Kidney glomerular epithelial cell (primary cell): ENCODE measurements at regions not wholly inside any gene's neighbourhood (a gene's known extent, or its start where the extent isn't known, plus 50 kb on each side); places are given as distances from the start of the nearest gene placed in this dataset.

ENCODE experiments used
- DNase-seq: peaks from one replicate; lab custom pipeline; 2025; lab: John Stamatoyannopoulos, UW

DNA sequence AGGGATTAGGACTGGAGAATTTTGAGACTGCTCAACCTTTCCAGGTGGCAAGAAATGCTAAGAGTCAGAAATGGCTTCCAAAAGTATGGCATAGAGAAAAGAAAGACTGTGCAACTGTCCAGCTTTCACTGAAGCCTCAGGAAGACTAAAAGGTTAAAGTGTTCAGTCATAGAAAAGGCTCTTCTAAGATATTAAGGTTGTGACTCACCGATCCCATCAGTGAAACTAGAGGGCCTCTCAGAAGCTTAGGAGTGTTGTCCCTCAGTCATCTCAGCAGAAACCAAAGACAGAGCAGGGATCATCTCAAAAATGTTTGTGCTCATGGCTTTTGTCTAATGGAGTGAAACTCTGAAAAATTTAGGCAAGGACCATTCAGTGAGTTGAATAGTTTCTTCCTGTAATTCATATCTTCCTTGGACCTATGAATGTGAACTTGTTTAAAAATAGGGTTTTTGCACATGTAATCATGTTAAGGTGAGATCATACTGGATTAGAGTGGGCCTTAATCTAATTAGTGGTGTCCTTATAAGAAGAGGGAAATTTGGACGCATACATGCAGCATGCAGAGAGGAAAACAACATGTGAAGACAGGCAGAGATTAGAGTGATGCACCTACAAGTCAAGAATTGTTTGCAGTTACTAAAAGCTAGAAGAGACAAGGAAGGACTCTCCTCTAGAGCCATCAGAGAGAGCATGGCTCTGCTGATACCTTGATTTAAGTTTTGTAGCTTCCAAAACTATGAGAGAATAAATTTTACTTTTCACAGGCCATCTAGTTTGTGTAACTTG, 71.3 kb downstream of the RPE65 start:
- no peak for DNase-seq

DNA sequence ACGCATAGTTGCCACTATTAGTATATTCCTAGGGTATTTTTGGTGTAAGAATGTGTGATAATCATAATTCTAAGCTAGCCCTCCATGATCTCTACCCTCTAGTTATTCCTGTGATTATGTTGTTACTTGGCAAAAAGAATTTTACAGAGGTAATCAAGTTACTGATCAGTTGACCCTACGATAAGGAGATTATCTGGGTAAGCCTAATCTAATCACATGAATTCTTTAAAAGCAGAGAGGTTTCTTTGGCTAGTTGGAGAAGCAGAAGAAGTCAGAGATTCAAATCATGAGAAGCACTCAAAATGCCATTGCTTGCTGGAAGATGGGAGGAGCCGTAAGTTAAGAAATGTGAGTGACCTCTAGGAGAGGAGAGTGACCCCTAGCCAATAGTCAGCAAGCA, 72.7 kb downstream of the RPE65 start:
- DNase-seq = no peak

DNA sequence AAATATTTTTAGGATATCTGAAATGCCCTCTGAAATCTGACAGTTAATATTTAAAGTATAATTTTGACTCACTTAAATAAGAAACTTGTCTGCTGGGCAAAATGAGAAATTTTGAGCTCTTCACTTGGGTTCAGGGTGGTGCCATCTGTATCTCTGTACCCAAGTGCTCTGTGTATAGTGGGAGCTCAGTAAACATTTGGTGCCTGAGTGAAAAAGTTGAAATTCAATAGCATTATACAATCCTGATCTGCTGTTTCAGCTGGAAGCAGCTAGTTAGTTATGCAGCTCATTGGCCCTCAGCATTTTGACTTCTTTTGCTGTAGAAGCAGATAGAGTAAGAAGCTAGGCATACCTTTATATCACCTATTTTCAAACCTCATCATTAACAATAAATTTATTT, 73.3 kb downstream of the RPE65 start:
- DNase-seq = no peak

DNA sequence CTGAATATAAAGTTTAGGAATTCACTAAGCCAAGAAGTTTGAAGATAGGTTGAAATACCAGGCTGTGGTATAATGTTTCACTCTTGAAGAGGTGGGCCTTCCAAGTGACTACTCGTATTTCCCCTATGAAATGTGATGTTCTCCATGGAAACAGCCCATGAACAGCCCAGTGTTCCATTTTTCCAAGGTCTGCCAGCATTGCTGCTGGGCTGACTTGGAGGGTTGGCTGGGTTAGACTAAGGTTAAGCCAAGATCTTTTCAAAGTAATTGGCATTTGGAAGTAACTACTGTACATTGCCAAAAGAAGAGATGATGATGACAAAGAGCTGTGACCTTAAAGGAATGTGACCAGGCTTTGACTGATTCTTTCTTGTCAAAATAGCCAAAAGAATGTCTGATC, 73.8 kb downstream of the RPE65 start:
- no peak for DNase-seq

DNA sequence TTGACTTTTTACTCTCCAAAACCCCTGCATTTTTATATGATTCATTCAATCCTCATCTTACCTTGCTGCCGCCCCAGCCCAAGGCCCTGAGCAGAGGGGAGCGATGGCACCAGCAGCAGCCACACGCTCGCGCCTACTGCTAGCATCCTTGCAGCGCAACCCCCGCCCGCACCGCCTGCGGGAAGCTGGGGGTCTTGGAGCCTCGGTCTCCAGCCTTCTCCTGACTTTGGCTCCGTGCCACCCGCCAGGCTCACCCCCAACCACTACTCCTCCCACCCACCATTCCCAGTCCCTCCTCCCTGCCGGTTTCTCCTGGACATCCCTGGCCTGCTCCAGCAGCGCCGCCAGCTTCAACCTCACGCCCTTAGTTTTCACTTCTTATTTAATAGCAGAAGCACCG, 76.6 kb downstream of the RPE65 start:
- DNase-seq = no peak

DNA sequence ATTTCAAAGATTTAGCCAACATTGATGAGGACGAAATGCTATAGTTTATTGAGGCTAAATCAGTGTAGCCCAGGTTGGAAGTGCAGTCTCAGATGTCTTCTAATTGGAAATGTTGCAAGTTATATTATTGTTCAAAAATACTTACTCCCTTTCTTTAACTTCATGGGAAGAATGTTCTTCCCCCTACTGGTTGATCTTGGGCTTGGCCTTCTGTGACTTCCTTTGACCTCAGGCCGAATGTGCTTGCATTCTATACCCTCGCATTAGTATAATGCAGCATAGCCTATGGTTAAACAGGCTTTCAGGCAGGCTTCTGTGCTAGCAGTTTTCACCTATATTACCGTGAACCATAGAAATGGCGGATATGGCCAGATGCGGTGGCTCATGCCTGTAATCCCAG, 77.3 kb downstream of the RPE65 start:
- DNase-seq = no peak

DNA sequence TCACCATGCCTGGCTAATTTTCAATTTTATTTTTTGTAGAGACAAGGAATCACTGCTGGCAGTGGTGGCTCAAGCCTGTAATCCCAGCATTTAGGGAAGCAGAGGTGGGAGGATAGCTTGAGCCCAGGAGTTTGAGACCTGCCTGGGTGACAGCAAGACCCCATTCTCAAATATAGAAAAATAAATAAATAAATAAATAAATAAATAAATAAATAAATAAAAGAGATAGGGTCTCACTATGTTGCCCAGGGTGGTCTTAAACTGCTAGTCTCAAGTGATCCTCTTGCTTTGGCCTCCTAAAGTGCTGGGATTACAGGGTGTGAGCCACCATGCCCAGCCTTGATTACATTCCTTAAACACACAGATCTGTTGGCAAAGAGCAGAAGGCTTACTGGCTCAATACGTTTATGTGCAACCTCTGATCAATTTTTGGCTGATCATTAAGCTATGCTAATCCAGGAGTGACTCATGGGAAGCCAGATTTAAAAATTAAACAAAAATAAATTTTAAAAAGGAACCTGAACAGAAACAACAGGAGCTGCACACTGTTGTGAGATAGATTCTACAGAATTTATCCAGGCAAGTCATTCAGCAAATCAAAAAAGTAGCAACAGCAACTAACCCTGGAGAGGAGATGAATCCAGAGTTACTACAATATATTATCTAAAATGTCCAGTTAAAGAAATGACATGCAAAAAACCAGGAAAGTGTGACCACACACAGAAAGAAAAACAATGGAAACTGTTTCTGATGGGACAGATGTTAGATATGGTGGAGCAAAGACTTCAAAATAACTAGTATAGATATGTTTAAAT, 79.4 kb downstream of the RPE65 start:
- no peak for DNase-seq

DNA sequence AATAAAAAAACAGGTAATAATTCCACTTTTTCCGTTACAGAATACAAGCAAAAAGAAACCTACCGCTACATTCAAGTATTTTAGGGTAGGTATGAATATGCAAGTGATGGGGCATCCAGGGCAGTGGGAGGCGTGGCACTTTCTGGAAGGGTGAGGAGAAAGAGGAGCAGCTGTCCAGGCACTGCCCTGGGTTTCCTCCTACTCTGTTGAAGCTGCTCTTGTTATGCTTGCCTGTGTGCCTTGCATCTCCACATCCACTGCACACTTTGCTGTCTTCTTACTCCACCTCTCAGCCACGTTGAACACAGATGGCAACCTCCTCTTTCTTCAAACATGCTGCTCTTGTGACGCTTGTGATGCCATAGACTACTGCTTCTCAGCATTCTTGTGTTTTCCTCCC, 83.2 kb downstream of the RPE65 start:
- DNase-seq = no peak

DNA sequence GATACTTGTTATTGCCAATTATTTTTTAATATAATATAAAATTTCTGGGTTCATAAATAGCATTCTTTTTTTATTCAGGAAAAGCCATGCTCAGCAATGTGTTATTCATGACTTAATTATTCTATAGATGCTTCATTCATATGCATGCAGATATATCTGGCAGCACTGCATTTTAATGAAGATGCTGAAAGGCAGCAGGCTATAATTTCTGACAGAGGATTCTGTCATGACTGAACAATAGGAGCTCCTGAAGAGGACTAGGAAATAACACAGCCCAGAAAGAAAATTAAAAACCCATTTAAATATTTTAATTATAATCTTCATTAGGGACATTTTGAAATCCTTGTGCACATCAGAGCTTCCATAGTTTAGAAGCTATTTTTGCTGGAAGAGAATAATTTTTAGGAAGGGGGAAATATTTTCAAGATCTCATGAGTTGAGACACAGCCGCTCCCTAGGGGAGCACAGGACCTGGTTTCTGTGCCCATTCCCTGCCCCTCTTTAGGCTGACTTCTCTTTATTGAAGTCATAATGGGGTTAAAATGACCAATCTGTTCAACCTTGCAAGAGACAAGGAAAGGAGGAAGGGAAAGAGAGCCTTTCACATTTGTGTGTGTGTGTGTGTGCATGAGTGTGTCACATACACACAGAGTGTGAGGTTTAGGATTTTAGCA, 83.9 kb downstream of the RPE65 start:
- no peak for DNase-seq

DNA sequence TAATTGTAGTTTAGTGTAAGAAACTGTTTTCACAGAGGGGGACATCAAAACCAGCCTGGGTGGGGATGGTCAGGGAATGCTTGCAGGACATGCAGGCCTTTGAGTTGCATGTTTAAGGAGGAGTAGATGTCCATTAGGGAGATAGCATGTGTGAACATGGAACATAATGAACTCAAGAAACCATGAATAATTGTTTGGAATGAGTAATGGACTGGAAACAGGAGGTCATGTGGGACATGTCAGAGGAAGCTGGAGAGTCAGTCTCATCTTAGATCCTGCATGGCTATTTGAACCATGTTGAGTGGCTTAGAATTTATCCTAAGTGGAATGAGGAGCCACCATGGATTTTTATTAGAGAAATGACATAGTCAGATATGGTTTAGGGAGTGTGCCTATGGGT, 86.4 kb downstream of the RPE65 start:
- DNase-seq = no peak

DNA sequence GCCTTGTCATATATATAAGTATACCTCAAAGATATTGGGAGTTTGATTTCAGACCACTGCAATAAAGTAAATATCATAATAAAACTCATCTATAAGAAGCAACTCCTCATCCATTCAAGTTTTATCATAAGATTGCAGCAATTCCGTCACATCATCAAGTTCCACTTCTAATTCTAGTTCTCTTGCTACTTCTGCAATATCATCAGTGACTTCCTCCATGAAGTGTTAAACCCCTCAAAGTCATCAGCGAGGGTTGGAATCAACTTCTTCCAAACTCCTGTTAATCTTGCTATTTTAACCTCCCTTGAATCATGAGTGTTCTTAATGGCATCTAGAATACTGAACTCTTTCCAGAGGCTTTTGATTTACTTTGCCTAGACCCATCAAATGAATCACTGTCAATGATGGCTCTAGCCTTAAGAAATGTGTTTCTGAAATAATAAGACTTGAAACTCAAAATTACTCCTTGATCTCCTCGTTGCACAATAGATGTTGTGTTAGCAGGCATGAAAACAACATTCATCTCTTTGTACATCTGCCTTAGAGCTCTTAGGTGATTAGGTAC, 88.3 kb downstream of the RPE65 start:
- DNase-seq = no peak

DNA sequence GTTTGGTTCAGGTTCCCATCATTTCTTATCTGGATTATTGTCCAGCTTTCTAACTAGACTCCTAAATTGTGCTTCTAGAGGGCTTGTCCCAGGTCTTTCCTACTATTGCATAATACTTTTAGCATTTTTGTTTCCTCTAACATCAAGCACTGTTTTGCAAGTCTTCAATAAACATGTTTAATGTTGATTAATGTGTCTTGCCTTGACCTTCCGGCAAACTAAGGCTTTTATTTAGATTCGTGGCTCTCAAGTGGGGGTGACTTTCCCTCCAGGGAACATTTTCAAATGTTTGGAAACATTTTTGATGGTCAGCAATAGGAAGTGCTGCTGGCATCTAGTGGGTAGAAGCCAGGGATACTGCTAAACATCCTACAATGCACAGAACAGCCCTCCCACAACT, 90.7 kb downstream of the RPE65 start:
- no peak for DNase-seq

DNA sequence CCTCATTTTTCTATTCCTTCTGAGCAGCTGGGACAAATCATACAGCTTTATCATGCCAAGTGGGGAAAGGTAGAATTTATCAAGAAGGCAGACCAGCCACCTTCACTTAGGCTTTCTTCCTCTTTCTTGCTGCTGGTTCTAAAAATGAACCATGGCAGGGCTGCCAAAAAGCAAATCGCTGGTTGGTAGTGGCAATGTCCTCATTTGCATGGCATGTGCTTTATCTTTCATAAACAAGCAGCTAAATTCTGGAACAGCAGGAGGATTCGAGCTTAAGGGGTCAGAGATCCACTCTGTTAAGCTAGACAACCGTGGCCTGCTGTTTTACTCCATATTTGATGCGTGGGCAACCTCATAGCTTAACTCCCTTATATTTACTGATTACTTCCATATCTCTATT, 91.3 kb downstream of the RPE65 start:
- DNase-seq = no peak

DNA sequence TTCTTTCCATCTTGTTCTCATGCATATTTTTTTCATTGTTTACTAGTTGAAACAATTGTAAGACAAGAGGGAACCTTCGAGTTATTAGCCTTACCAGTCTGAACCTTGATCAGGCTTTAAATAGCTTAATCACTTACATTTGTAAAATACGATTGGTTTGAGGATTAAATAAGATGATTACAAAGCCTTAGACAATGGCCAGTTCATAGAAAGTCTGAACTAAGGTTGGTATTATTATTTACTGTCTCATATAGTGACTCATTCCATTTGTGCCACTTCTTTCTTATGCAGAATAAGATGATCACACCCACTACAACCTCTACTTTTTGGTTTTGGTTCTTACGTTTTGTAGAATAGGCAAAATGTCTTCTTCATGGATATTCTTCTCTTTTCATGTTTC, 94.1 kb downstream of the RPE65 start:
- no peak for DNase-seq

DNA sequence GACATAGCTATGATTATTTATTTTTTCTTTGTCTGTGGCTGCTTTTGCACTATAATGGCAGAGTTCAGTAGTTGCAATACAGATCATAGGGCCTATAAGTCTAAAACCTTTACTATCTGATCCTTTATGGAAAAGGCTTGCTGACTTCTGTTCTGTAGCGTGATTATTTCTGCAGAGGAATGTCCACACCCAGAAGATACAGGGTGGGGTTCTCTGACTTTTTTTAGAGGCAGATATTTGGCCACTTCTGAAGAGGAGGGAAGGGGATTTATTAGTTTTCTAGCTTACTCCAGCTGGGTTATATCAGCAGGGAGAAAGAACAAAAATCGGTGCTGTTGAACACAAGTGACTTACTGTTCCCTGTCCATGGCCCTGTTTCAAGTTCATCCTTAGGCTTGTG, 97.6 kb downstream of the RPE65 start:
- DNase-seq = no peak

DNA sequence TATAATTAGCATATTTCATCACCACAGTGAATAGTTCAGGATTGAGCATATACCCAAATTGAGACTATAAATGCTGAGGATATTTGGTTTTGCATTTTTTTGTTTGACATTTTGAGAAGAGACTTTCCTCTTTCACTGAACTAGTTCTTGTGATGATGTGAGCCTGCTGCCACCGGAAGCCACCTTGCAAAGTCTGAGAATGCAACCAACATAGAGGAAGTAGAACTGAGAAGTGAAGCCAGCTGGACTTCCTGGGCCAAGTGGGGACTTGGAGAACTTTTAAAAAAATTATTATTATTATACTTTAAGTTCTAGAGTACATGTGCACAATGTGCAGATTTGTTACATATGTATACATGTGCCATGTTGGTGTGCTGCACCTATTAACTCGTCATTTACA, 102.3 kb downstream of the RPE65 start:
- no peak for DNase-seq

DNA sequence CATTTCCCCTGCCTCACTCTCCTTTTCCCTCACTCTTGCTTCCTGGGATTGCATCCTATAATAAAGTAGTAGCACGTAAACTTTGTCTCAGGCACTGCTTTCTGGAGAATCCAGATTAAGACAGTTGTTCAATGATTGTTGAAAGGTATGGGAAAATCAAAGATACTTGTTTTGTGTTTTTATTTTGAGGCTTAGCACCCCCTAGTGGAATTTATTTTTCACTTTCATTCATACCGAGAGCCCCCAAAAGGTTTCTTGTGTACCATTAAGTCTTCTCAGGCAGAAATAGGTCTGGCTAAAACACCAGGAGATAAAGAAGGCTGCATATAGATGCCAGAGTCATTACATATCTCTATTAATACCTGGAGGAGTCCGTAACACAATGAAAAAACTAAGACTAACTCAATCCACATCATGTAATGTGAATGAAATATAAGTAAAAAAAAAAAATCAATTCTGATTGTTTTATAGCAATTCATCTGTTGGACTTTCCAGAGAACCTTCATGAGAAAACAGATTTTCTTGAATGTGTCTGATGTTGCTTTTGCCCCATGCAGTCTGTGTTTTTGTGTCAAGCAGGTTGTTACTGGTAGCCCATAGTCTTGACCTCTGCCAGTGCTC, 103.5 kb downstream of the RPE65 start:
- no peak for DNase-seq

DNA sequence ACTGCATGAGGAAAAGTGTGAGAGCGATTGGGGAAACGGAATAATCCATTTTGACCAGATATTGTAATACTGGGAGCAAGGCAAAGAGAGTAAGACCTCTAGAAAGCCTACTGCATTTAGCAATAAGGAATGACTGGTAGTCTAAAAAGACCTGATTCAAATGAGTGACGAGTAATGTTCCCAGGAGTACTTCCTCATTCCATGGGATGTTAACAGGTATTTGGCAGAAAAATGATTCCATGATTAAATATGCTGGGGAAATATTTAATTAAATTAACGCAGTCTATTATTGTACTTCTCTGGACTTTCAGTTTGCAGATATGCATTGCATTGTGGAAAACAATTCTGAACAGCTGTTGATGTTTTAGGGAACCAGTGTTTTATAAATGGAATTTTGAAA, 105.5 kb downstream of the RPE65 start:
- DNase-seq = no peak

DNA sequence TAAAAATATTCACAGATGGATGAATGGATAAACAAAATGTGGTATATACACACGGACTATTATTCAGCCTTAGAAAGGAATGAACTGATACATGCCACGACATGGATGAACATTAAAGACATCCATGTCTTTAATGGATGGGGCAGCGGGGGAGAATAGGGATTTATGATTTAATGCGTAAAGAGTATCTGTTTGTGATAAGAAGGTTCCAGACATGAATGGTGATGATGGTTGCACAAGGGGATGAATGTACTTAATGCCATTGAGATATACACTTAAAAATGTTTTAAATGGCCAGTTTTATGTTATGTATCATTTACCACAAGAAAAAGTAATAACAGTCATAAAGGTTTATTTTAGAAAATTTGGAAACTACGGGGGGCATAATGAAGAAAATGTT, 108.6 kb upstream of the WLS start:
- DNase-seq = no peak

DNA sequence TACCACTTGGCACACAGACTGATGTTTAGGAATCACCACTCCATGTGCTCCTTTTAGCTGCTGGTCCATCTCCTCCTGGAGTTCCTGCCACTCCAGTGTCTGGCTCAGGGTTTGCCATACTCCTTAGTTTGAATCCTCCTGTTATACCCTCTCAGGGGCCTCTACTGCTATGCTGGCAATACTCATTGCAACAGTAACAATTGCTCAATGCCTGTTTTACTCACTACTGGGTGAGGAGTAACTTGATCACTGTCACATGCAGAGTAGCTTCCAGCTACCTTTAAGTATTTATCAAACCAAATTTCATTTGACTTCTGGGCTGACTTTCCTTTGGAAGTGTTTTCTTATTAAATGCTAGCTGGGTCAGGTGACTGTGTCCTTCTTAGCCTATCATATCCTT, 107.2 kb upstream of the WLS start:
- DNase-seq = no peak

DNA sequence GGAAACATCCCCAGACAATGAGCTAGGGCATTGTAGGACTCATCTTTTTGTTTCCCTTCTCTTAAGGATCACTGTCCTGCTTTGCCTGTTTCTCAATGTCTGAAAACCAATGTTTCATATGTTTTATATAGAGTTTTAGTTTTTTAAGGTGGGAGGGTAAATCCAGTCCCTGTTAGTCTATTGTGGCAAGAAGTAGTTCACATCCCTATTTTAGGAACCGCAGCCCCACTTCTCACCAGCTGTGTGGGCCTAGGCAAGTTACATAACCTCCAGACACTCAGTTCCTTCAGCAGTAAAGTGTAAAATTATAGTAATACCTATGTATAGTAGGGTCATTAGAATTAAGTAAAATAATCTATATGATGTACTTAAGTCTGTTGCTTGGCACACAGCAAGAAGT, 105.8 kb upstream of the WLS start:
- DNase-seq = no peak

DNA sequence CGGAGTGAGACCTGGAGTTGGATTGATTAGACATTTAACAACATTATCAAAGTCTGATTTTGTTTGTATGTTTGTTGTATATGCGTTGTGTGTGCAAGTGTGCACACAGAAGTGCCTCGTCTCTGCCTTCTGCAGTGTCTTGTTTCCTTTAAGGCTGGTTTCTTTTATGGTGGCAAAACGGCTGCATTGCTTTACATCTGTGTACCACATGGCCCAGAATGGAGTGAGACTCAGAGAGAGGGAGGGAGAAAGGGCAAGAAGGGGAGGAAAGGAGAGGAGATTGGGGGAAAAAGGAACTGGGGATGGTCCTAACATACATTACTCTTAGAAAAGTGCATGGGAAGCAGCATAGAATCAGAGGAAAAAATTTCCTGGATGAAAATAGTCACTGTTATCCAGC, 99.7 kb upstream of the WLS start:
- DNase-seq = no peak
